ENCODE measurements at regions not wholly inside any gene's neighbourhood (a gene's known extent, or its start where the extent isn't known, plus 50 kb on each side); places are given as distances from the start of the nearest gene placed in this dataset.
"Not testable (repeated sequence)": the region's sequence is repeated elsewhere in the genome, so short reads cannot be mapped to it uniquely, and the experiment has no call there.

DNA sequence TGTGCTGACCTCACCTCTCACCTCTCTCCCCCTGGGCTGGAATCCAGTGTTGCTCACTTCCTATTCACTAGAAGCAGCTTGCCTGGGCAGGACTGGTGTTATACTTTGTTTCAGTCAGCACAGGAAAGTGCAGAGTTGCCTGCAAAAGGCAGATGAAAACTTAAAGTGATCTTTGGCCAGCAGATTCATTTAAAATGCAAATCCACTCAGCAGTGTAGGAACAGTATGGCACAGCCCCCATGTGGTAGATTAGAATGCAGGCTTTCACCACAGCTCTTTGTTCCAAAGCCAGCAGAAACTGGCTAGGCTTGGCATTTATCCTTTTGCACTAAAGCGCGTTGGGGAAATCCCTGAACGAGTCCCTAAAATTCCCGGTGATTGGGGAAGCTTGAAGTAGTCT is 301.2 kb downstream of the OR4C45 start (continued):
- TF ChIP-seq ETV6 (IDR thresholded peaks at IDR 0.05; ENCODE audit: borderline replicate concordance in 1 of 2, low read depth in 2 of 2, low read length in 1 of 2): no peak
- no peak for TF ChIP-seq ETV6 (CRISPR knock-in tag; IDR thresholded peaks at IDR 0.05; ENCODE audit: borderline replicate concordance)
- TF ChIP-seq PBX2 (CRISPR knock-in tag; IDR thresholded peaks at IDR 0.05; ENCODE audit: low read depth): no peak
- TF ChIP-seq PBX2 (tag; conservative IDR thresholded peaks at IDR 0.05; ENCODE audit: low read depth): no peak

DNA sequence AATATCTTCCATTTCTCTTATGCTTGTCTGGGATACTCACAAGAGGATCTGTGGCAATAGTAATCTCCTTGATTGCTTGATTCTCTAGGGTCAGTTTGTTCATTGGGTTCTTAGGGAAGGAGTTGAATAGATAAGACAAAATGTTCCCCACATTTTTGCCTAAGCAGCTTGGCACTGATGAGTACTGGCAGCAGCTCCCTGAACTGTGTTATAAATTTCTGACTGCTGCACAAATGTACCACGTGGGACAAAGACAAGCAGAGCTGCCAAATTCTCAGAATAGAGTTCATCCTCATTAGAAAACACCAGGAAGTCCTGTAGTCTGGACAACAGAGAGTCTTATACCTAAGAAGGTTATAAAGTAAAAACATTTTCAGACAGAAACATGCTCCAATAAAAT is 304.8 kb downstream of the OR4C45 start:
- H3K79me2 ChIP-seq (ENCODE audit: control insufficient read depth, insufficient read depth, low read length); H3K4me1 ChIP-seq (replicated peaks in 1 of 2; ENCODE audit: control insufficient read depth in 2 of 2, insufficient read depth in 2 of 2, low read length in 2 of 2); BruUV-seq (replicated peaks); H2AFZ ChIP-seq (ENCODE audit: low read depth, low read length); ATAC-seq; H3K27ac ChIP-seq (ENCODE audit: extremely low read depth, low read depth, low read length); intact Hi-C loops (cut with micrococcal nuclease); H3K9ac ChIP-seq (ENCODE audit: insufficient read depth in 1 of 2, low read depth in 2 of 2, low read length in 2 of 2); H3K9me3 ChIP-seq (replicated peaks; ENCODE audit: control insufficient read depth, insufficient read depth, low read depth, low read length); POLR2A ChIA-PET; H3K4me2 ChIP-seq (ENCODE audit: insufficient read depth, low read length); CTCF ChIA-PET (ENCODE audit: low intra/inter-chr PET ratio); H3K9me1 ChIP-seq (ENCODE audit: control insufficient read depth, insufficient read depth, low read length); H3K36me3 ChIP-seq (ENCODE audit: control insufficient read depth, insufficient read depth, low read length); H4K20me1 ChIP-seq (replicated peaks; ENCODE audit: control insufficient read depth, insufficient read depth, low read length); DNase-seq (ENCODE audit: extremely low read depth in 1 of 4, low spot score in 3 of 4); FAIRE-seq; in situ Hi-C loops (cut with MboI); H3K27me3 ChIP-seq (ENCODE audit: control insufficient read depth in 2 of 2, insufficient read depth in 2 of 2, low read length in 2 of 2); H3K4me3 ChIP-seq: not testable (repeated sequence)
- WGBS (ENCODE audit: insufficient coverage, low coverage, missing lambda C conversion rate): no CpG with 5 or more reads among the region's 1 CpG

DNA sequence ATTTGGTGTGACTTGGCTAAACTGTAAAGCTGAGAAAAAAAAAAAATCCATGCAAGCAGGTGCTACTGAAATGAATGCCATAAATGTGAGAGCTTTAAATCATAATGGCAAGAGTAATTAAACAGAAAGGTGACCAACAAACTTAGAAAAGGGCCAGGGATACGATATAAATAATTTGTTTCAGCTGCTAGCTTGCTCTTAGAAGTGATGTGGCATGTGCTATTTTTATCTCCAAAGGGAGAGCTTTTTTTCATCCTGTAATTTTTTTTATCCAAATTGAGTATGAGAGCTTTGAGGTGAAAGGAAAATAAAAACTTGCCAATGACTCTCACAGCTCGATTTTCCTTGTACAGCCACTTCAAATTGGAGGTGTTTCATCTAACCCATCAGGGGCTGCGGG is 315.3 kb downstream of the OR4C45 start:
- H4K20me1 ChIP-seq (replicated peaks; ENCODE audit: control insufficient read depth, insufficient read depth, low read length); H3K79me2 ChIP-seq (ENCODE audit: control insufficient read depth, insufficient read depth, low read length); H3K4me2 ChIP-seq (ENCODE audit: insufficient read depth, low read length); BruUV-seq (replicated peaks); intact Hi-C loops (cut with micrococcal nuclease); H3K4me3 ChIP-seq; FAIRE-seq; POLR2A ChIA-PET; H3K9me1 ChIP-seq (ENCODE audit: control insufficient read depth, insufficient read depth, low read length); CTCF ChIA-PET (ENCODE audit: low intra/inter-chr PET ratio); H3K36me3 ChIP-seq (ENCODE audit: control insufficient read depth, insufficient read depth, low read length); H3K27me3 ChIP-seq (ENCODE audit: control insufficient read depth in 2 of 2, insufficient read depth in 2 of 2, low read length in 2 of 2); in situ Hi-C loops (cut with MboI); H3K4me1 ChIP-seq (replicated peaks in 1 of 2; ENCODE audit: control insufficient read depth in 2 of 2, insufficient read depth in 2 of 2, low read length in 2 of 2); ATAC-seq; DNase-seq (ENCODE audit: extremely low read depth in 1 of 4, low spot score in 3 of 4); H3K9ac ChIP-seq (ENCODE audit: insufficient read depth in 1 of 2, low read depth in 2 of 2, low read length in 2 of 2); H3K27ac ChIP-seq (ENCODE audit: extremely low read depth, low read depth, low read length); H2AFZ ChIP-seq (ENCODE audit: low read depth, low read length); H3K9me3 ChIP-seq (replicated peaks; ENCODE audit: control insufficient read depth, insufficient read depth, low read depth, low read length): not testable (repeated sequence)
- no CpG with 5 or more reads among the region's 3 CpGs for WGBS (ENCODE audit: insufficient coverage, low coverage, missing lambda C conversion rate)
